PC-9 (cell line): ENCODE measurements at regions not wholly inside any gene's neighbourhood (a gene's known extent, or its start where the extent isn't known, plus 50 kb on each side); places are given as distances from the start of the nearest gene placed in this dataset.

Experiments used
- BruUV-seq: library from RNA; stranded (reverse); fragments of 400-500 nt; replicated peaks from 2 replicates; lab custom pipeline; 2021; lab: Mats Ljungman, UMichigan
- CTCF ChIA-PET: fragments of 300-600 bp; sonication (Branson Sonifier 250); formaldehyde crosslinking; loops from one replicate; lab custom pipeline; 2022; ENCODE audit warnings: antibody characterized with exemption; lab: Charles Lee
- POLR2A ChIA-PET: fragments of 300-600 bp; sonication (Branson Sonifier 250); formaldehyde crosslinking; loops from one replicate; lab custom pipeline; 2022; ENCODE audit warnings: antibody characterized with exemption; ENCODE audit not compliant: unreplicated experiment; lab: Charles Lee
- DNase-seq, 2 experiments: peaks; one replicate each; pipeline versions ENCODE4 v3.0.0 to v3.0.0-alpha.2; 2015 to 2022; ENCODE audit warnings: mixed read lengths in 1 of 2
- H2AFZ ChIP-seq: fragments of 200-600 bp; sonication (generic); 2 replicates; pipeline ENCODE4 v1.8.1; 2017; ENCODE audit warnings: antibody characterized with exemption
- H3F3A ChIP-seq: fragments of 200-600 bp; sonication (generic); 2 replicates; pipeline ENCODE4 v1.8.1; 2017; ENCODE audit warnings: antibody characterized with exemption, mild to moderate bottlenecking, low read depth; ENCODE audit not compliant: insufficient read depth
- H3K27ac ChIP-seq: fragments of 200-600 bp; sonication (generic); 2 replicates; pipeline ENCODE4 v1.6.1; 2016; ENCODE audit warnings: mixed run types
- H3K27me3 ChIP-seq: fragments of 200-600 bp; sonication (generic); 2 replicates; pipeline ENCODE4 v1.6.1; 2016; ENCODE audit warnings: low read depth, mixed run types; ENCODE audit not compliant: insufficient read depth
- H3K36me3 ChIP-seq: fragments of 200-600 bp; sonication (generic); 2 replicates; pipeline ENCODE4 v1.6.1; 2016; ENCODE audit warnings: low read depth, mixed run types
- H3K4me1 ChIP-seq: fragments of 200-600 bp; sonication (generic); replicated peaks from 2 replicates; pipeline ENCODE4 v1.6.1; 2016; ENCODE audit warnings: mixed run types; ENCODE audit not compliant: insufficient read depth
- H3K4me2 ChIP-seq: fragments of 200-600 bp; sonication (generic); 2 replicates; pipeline ENCODE4 v1.6.1; 2017; ENCODE audit warnings: mixed run types
- H3K4me3 ChIP-seq: fragments of 200-600 bp; sonication (generic); 2 replicates; pipeline ENCODE4 v1.6.1; 2016; ENCODE audit warnings: mixed run types
- H3K79me2 ChIP-seq: fragments of 200-600 bp; sonication (generic); 2 replicates; pipeline ENCODE4 v1.6.1; 2017; ENCODE audit warnings: low read depth, mixed run types
- H3K9me2 ChIP-seq: fragments of 200-600 bp; sonication (generic); 2 replicates; pipeline ENCODE4 v1.8.1; 2017; ENCODE audit warnings: mild to moderate bottlenecking; ENCODE audit not compliant: insufficient read depth
- H3K9me3 ChIP-seq: fragments of 200-600 bp; sonication (generic); 2 replicates; pipeline ENCODE4 v1.8.1; 2016; ENCODE audit warnings: low read depth; ENCODE audit not compliant: insufficient read depth
- H4K20me1 ChIP-seq: fragments of 200-600 bp; sonication (generic); 2 replicates; pipeline ENCODE4 v1.8.1; 2017; ENCODE audit not compliant: insufficient read depth
- EZH2 ChIP-seq: fragments of 200-600 bp; sonication (generic); IDR thresholded peaks from 2 replicates; pipeline ENCODE4 v1.8.0; 2017; ENCODE audit warnings: antibody characterized with exemption, low read depth
- intact Hi-C: fragments of 100-400 bp; cut with micrococcal nuclease; formaldehyde crosslinking; loops from one replicate; pipeline ENCODE4 v1.10.0; 2022; ENCODE audit not compliant: unreplicated experiment
- TF ChIP-seq, protein P1 (sequence below): fragments of 200-600 bp; sonication (generic); conservative IDR thresholded peaks from 2 replicates; pipeline ENCODE4 v1.6.1; 2017; ENCODE audit warnings: mixed run types, antibody characterized with exemption, mild to moderate bottlenecking, moderate library complexity

DNA sequence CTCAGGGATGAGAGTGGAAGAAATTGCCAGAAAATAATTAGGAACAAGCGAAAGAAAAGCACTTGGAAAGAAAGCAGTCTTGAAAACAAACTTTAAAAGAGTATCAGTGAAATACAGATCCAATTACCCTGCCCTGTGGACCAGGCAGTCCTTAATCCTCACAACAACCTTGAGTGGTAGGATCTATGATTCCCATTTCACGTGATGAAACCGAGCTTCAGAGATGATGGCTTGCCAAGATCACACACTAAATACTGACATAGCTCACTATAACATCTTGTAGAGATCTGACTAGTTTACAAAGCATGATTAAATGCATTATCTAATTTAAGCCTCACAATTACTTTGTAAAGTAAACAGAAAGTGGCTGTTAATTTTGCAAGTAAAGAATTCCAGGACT, 55.5 kb upstream of the ABCA1 start:
- H3K4me2 ChIP-seq, result no peak overlapping the region
- ChIA-PET CTCF (no interaction called here), POLR2A (no interaction called here)
- H4K20me1 ChIP-seq, result no peaks in the 10 kb centered on the region
- H3K79me2 ChIP-seq, result no peaks in the 10 kb centered on the region
- BruUV-seq, result no TSS peak
- no peaks in the 10 kb centered on the region for H3K27me3 ChIP-seq
- H3K4me3 ChIP-seq, result no peak overlapping the region
- 0 out of 2 replicates have a peak, but pooled peaks cover 5% of the 10 kb centered on the region for H3K9me2 ChIP-seq
- no peak overlapping the region for H3K27ac ChIP-seq
- no peaks in the 10 kb centered on the region for H3K36me3 ChIP-seq
- no peaks in the 10 kb centered on the region for H3K9me3 ChIP-seq
- H3F3A ChIP-seq, result no peaks in the 10 kb centered on the region
- intact Hi-C loops, result no loop called here
- no peak for TF ChIP-seq EZH2
- TF ChIP-seq, protein P1, sequence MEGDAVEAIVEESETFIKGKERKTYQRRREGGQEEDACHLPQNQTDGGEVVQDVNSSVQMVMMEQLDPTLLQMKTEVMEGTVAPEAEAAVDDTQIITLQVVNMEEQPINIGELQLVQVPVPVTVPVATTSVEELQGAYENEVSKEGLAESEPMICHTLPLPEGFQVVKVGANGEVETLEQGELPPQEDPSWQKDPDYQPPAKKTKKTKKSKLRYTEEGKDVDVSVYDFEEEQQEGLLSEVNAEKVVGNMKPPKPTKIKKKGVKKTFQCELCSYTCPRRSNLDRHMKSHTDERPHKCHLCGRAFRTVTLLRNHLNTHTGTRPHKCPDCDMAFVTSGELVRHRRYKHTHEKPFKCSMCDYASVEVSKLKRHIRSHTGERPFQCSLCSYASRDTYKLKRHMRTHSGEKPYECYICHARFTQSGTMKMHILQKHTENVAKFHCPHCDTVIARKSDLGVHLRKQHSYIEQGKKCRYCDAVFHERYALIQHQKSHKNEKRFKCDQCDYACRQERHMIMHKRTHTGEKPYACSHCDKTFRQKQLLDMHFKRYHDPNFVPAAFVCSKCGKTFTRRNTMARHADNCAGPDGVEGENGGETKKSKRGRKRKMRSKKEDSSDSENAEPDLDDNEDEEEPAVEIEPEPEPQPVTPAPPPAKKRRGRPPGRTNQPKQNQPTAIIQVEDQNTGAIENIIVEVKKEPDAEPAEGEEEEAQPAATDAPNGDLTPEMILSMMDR, result no peak
- no peak for DNase-seq
- peaks cover 8% of the 10 kb centered on the region for H3K4me1 ChIP-seq
- H2AFZ ChIP-seq, result no peak overlapping the region

DNA sequence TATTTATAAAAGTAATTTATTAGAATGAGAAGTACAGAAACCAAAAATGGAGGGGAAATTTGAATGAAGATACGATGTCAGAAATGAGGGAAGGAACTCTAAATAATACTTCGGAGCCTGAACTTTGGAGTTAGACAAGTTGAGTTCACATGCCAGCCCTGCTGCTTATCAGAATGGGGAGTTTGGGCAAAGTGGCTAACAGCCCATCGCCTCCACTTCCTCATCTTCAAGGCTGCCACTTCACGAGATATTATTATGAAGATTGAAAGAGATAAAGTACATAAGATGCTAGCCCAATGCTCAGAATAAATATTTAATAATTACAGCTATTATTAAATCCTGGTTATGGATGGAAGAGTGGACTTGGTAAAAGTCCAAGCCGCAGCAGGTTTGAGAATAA, 56.2 kb upstream of the ABCA1 start:
- ChIA-PET POLR2A (no interaction called here), CTCF (no interaction called here)
- H3F3A ChIP-seq, result peaks cover 1% of the 10 kb centered on the region; the same call in 1 of the 2 replicates
- H3K9me2 ChIP-seq, result 0 out of 2 replicates have a peak, but pooled peaks cover 5% of the 10 kb centered on the region
- DNase-seq, result no peak
- no peak overlapping the region for H3K4me3 ChIP-seq
- H3K27me3 ChIP-seq, result no peaks in the 10 kb centered on the region
- no peaks in the 10 kb centered on the region for H3K9me3 ChIP-seq
- H2AFZ ChIP-seq, result no peak overlapping the region
- H3K4me1 ChIP-seq, result peaks cover 10% of the 10 kb centered on the region
- BruUV-seq, result no TSS peak
- no peak for TF ChIP-seq EZH2
- TF ChIP-seq, protein P1, result no peak
- no peaks in the 10 kb centered on the region for H3K79me2 ChIP-seq
- no peaks in the 10 kb centered on the region for H4K20me1 ChIP-seq
- no peak overlapping the region for H3K27ac ChIP-seq
- intact Hi-C loops, result no loop called here
- H3K4me2 ChIP-seq, result no peak overlapping the region
- no peaks in the 10 kb centered on the region for H3K36me3 ChIP-seq

GRCh38 chr9:104984542-104984941, 56.6 kb upstream of the ABCA1 start:
- Histone ChIP-seq H3K9me3 (no peaks in the 10 kb centered on the region), H3K4me2 (no peak overlapping the region), H4K20me1 (no peaks in the 10 kb centered on the region), H3K79me2 (no peaks in the 10 kb centered on the region), H3K4me1 (peaks cover 15% of the 10 kb centered on the region), H3K36me3 (no peaks in the 10 kb centered on the region), H3K9me2 (0 out of 2 replicates have a peak, but pooled peaks cover 5% of the 10 kb centered on the region), H3K27ac (no peak overlapping the region), H2AFZ (no peak overlapping the region), H3K27me3 (no peaks in the 10 kb centered on the region), H3K4me3 (no peak overlapping the region), H3F3A (peaks cover 6% of the 10 kb centered on the region; the same call in 1 of the 2 replicates)
- ChIA-PET CTCF (no interaction called here), POLR2A (no interaction called here)
- BruUV-seq, result no TSS peak
- DNase-seq, result no peak
- intact Hi-C loops, result no loop called here
- TF ChIP-seq, protein P1, result no peak
- TF ChIP-seq EZH2, result no peak
